ENCODE measurements at regions not wholly inside any gene's neighbourhood (a gene's known extent, or its start where the extent isn't known, plus 50 kb on each side); places are given as distances from the start of the nearest gene placed in this dataset.

- ChIA-PET POLR2A (no interaction called here), CTCF (interaction anchor here (1.5 kb wide), 1 partner anchor 9 kb away, joined by 6 read pairs; no protein-coding TSS in a partner anchor)
- Histone ChIP-seq H4K20me1 (ENCODE audit: insufficient read depth) (peaks cover 8% of the 10 kb centered on the region; the same call in 1 of the 2 replicates), H3K9me2 (no peaks in the 10 kb centered on the region), H3K36me3 (replicated peaks in 1 of 2; ENCODE audit: control insufficient read depth in 1 of 2, insufficient read depth in 2 of 2, low read length in 1 of 2) (no peaks in the 10 kb centered on the region), H3K4me3 (ENCODE audit: low read depth in 2 of 2, low read length in 1 of 2) (no peak overlapping the region), H3F3A (replicated peaks; ENCODE audit: insufficient read depth) (peaks cover 8% of the 10 kb centered on the region), H3K79me2 (ENCODE audit: insufficient read depth) (peaks cover 48% of the 10 kb centered on the region), H3K9me3 (no peaks in the 10 kb centered on the region), H2AFZ (ENCODE audit: low read depth) (no peak overlapping the region), H3K4me1 (ENCODE audit: control insufficient read depth in 1 of 2, insufficient read depth in 2 of 2, low read depth in 1 of 2, low read length in 1 of 2) (no peaks in the 10 kb centered on the region; a peak in 3 of 4 replicates), H3K4me2 (no peak overlapping the region), H3K9ac (no peak overlapping the region), H3K27ac (ENCODE audit: low read depth in 2 of 2, low read length in 1 of 2) (no peak overlapping the region; a peak in 1 of 4 replicates), H3K27me3 (ENCODE audit: insufficient read depth) (no peaks in the 10 kb centered on the region)
- DNase-seq: no peak
- no peak for TF ChIP-seq MEF2A (IDR thresholded peaks at IDR 0.05; ENCODE audit: borderline replicate concordance, low read depth)
- TF ChIP-seq NFIC (IDR thresholded peaks at IDR 0.05; ENCODE audit: borderline replicate concordance): no peak
- no peak for TF ChIP-seq USF1 (IDR thresholded peaks at IDR 0.05; ENCODE audit: borderline replicate concordance, low read depth)
- TF ChIP-seq TEAD4 (IDR thresholded peaks at IDR 0.05; ENCODE audit: borderline replicate concordance, insufficient read depth): no peak
- TF ChIP-seq SIN3A (IDR thresholded peaks at IDR 0.05; ENCODE audit: borderline replicate concordance, low read depth, low read length): no peak
- no peak for TF ChIP-seq GATA2 (CRISPR knock-in tag; IDR thresholded peaks at IDR 0.05)
- TF ChIP-seq MXI1 (IDR thresholded peaks at IDR 0.05; ENCODE audit: low read depth, low read length): no peak
- no peak for TF ChIP-seq USF2 (IDR thresholded peaks at IDR 0.05; ENCODE audit: borderline replicate concordance, low read depth, low read length)
- TF ChIP-seq POLR2AphosphoS5 (IDR thresholded peaks at IDR 0.05; ENCODE audit: low read depth, low read length): no peak
- TF ChIP-seq FOXM1 (IDR thresholded peaks at IDR 0.05; ENCODE audit: low read depth): no peak
- TF ChIP-seq FOSL2 (IDR thresholded peaks at IDR 0.05; ENCODE audit: borderline replicate concordance, low read depth): no peak
- no peak for TF ChIP-seq IRF3 (IDR thresholded peaks at IDR 0.05; ENCODE audit: low read depth, low read length)
- no peak for TF ChIP-seq JUND (IDR thresholded peaks at IDR 0.05)
- 68% methylated on average over 6 of the region's 6 CpGs for WGBS (ENCODE audit: low lambda C conversion rate)
Measured at GRCh38 chr13:107730813-107731212, 484.5 kb downstream of the LIG4 start.

GRCh38 chr13:107721125-107721869, 494.0 kb downstream of the LIG4 start:
- Histone ChIP-seq H3K9me3 (no peaks in the 10 kb centered on the region), H3K36me3 (replicated peaks in 1 of 2; ENCODE audit: control insufficient read depth in 1 of 2, insufficient read depth in 2 of 2, low read length in 1 of 2) (no peaks in the 10 kb centered on the region), H3K9ac (no peak overlapping the region), H3K9me2 (no peaks in the 10 kb centered on the region), H3K79me2 (ENCODE audit: insufficient read depth) (peaks cover 43% of the 10 kb centered on the region), H4K20me1 (ENCODE audit: insufficient read depth) (peaks cover 14% of the 10 kb centered on the region; the same call in 1 of the 2 replicates), H3K27ac (ENCODE audit: low read depth in 2 of 2, low read length in 1 of 2) (no peak overlapping the region; a peak in 1 of 4 replicates), H3K4me2 (no peak overlapping the region), H3K27me3 (ENCODE audit: insufficient read depth) (no peaks in the 10 kb centered on the region), H3K4me1 (ENCODE audit: control insufficient read depth in 1 of 2, insufficient read depth in 2 of 2, low read depth in 1 of 2, low read length in 1 of 2) (peaks cover 0 to 12% of the 10 kb centered on the region in 2 experiments; a peak in 1 of 4 replicates), H2AFZ (ENCODE audit: low read depth) (no peak overlapping the region), H3K4me3 (ENCODE audit: low read depth in 2 of 2, low read length in 1 of 2) (peak overlapping the region in 1 of 2 experiments; percentile 6; a peak in 1 of 4 replicates), H3F3A (replicated peaks; ENCODE audit: insufficient read depth) (no peaks in the 10 kb centered on the region)
- TF ChIP-seq SIN3A (IDR thresholded peaks at IDR 0.05; ENCODE audit: borderline replicate concordance, low read depth, low read length) (no peak), PBX3 (IDR thresholded peaks at IDR 0.05) (no peak), EP300 (IDR thresholded peaks at IDR 0.05; ENCODE audit: borderline replicate concordance in 1 of 2, low read depth in 1 of 2, low read length in 1 of 2) (no peak), RAD21 (IDR thresholded peaks at IDR 0.05; ENCODE audit: low read length) (no peak), SMC3 (IDR thresholded peaks at IDR 0.05; ENCODE audit: low read depth, low read length) (no peak), MAX (IDR thresholded peaks at IDR 0.05; ENCODE audit: low read depth) (no peak), EZH2phosphoT487 (IDR thresholded peaks at IDR 0.05; ENCODE audit: borderline replicate concordance, low read depth) (no peak)
- ChIA-PET CTCF (interaction anchor here (1.1 to 1.2 kb wide), 2 partner anchors 15 to 149 kb away, joined by 3 to 4 read pairs; no protein-coding TSS in a partner anchor), POLR2A (no interaction called here)
- peak; percentile 20 for DNase-seq
- 72% methylated on average over 13 of the region's 13 CpGs for WGBS (ENCODE audit: low lambda C conversion rate)
